HG02642 (cell line): ENCODE measurements at regions not wholly inside any gene's neighbourhood (a gene's known extent, or its start where the extent isn't known, plus 50 kb on each side); places are given as distances from the start of the nearest gene placed in this dataset.
"Not testable (repeated sequence)": the region's sequence is repeated elsewhere in the genome, so short reads cannot be mapped to it uniquely, and the experiment has no call there.

ENCODE experiments used
- ATAC-seq: cut with Tn5 transposase; IDR thresholded peaks from one replicate; pipeline ENCODE4 v1.9.1; 2021; ENCODE audit warnings: mild to moderate bottlenecking; ENCODE audit not compliant: unreplicated experiment, poor library complexity

DNA sequence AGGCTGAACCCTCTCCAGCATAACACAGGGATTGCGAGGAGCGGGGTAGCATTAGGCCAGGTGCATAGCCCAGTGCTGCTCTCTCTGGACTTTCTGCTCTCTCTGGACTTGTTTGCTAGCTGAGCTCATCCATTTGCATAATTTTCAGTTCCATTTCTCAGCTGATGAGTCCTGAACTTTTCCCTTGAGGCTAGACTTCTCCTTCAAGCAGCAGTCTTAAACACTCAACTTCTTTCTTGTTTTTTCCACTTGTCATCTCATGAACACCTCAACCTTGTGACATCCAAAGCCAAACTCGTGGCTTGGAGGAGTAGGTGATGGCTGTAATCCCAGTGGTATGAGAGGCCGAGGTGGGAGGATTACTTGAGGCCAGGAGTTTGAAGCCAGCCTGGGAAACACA lies 62.4 kb upstream of the EEF2KMT start:
- ATAC-seq = not testable (repeated sequence)

GRCh38 chr16:5159537-5159936 lies 61.9 kb upstream of the EEF2KMT start:
- not testable (repeated sequence) for ATAC-seq

DNA sequence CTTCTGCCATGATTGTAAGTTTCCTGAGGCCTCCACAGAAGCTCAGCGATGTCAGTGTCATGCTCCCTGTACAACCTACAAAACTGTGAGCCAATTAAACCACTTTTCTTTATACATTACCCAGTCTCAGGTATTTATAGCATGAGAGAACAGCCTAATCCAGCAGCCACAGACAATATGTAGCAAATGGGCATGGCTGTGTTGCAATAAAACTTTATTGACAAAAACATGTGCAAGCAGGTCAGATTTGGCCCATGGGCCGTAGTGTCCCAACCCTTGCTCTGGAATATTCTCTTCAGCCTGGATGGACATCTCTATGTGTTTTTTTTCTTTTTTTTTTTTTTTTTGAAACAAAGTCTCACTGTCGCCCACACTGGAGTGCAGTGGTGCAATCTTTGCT lies 60.9 kb upstream of the EEF2KMT start:
- ATAC-seq = no peak

- ATAC-seq = not testable (repeated sequence)
Measured at GRCh38 chr16:5156486-5156885, 58.9 kb upstream of the EEF2KMT start.

DNA sequence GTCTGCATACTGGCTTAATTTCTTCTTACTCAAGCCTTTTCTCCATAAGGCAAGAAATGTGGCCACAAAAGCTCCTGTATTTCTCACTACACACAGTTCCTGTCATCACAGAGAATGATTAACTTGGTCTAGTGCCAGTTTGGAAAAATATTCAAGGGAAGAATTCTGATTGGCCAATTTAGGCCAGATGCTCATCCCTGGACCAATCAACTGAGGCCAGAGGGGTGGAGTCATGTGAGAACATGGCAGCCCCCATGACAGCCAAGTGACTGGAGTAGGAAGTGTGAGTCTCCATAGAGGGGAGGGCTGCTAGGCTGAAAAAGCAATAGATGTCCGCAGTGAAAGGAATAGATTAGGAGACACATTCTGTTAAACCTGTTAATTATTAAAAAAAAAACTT lies 56.4 kb upstream of the EEF2KMT start:
- not testable (repeated sequence) for ATAC-seq

- not testable (repeated sequence) for ATAC-seq
Measured at GRCh38 chr16:5151409-5151808, 53.8 kb upstream of the EEF2KMT start.
